SK-MEL-5 (cell line): ENCODE measurements at regions not wholly inside any gene's neighbourhood (a gene's known extent, or its start where the extent isn't known, plus 50 kb on each side); places are given as distances from the start of the nearest gene placed in this dataset.
A peak's percentile ranks its signal among the peaks of the same experiment; 100 is the strongest.

Experiments used
- DNase-seq: peaks from one replicate; pipeline ENCODE4 v3.0.0-alpha.2; 2016; ENCODE audit warnings: low read depth, low spot score
- in situ Hi-C: cut with HindIII; loops from 2 replicates; pipeline ENCODE4 v1.10.0; 2016; ENCODE audit warnings: low sequenced_read_pairs, high pct_unique_total_duplicates, low pct_unique_long_range_greater_than_20kb

DNA sequence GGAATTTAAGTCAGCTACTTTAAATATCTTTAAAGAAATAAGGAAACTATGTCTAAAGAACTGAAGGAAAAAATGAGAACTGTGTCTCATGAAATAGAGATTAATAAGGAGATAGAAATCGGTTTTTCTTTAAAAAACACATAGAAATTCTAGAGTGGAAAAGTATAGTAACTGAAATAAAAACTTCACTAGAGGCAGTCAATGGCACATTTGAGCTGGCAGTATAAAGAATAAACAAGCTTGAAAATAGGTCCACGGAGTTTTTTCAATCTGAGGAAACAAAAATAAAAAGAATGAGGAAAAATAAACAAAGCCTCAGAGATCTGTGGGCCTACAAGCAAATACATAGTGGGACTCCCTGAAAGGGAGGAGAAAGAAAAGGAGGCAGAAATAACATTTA is 127.5 kb downstream of the TWIST2 start:
- DNase-seq: no peak
- in situ Hi-C loops: no loop called here

DNA sequence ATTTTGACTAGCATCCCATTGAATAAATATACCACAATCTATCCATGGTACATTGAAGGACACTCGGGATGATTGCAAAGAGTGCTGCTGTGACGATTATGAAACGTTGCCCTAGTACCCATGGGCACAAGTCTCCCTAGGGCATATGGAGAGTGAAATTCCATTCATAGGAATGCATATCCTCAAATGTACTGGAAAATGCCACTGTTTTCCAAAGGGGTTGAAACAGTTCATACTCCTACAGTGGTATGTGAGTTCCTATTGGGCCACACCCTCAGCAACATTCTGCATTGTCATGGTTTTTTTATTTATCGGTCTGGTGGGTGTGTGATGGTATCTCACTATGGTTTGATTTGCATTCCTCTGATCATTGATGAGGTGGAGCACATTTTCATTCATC is 130.6 kb downstream of the TWIST2 start:
- DNase-seq: peak; percentile 69
- in situ Hi-C loops: no loop called here

DNA sequence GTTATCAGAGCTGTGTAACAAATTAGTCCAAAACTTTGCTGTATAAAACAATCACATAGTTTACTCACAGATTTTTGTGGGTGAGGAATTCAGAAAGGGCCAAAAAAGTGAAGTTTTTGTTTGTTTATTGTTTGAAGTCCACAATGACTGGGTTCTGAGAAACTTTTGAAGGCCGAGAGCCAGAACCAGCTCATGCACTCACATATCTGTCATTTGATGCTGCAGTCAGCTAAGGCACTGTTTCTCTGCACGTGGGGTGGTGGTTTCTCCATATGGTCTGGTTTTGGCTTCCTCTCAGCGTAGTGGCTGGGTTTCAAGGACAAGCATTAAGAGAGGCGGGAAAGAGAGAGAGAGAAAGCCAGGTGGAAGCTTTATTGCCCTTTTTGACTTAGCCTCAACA is 131.8 kb downstream of the TWIST2 start:
- in situ Hi-C loops: no loop called here
- DNase-seq: no peak

DNA sequence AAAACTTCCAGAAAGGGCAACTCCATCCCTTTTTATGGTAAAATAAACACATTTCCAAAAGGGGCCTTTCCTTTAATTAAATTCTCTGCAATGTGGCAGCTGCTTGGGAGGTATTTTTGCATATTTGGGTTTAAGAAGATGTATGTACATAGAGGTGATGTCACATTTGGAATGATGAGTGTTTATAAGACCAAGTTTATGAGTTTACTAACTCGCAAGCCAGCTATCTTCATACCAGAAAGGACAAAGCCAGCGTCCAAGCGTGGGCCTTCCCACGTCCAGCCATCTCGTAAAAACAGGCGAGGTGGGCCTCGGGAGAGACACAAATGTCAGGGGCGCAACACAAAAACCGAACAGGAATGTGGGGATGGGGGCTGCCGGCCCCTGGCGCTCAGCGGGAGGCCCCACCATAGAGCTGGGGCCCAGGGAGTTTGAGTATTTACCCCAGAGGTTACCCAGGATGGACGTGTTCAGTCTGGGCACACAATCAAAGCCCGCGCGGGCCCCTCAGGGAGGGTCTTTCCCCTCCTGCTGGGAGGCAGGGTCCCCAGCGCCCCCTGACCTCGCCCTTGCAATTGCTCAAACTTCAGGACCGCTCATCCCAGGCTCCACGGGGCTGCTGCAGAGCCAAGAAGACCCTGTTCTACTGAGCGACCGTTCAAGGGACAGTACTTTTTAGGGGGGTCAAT is 137.3 kb downstream of the TWIST2 start:
- DNase-seq: no peak
- in situ Hi-C loops: no loop called here

DNA sequence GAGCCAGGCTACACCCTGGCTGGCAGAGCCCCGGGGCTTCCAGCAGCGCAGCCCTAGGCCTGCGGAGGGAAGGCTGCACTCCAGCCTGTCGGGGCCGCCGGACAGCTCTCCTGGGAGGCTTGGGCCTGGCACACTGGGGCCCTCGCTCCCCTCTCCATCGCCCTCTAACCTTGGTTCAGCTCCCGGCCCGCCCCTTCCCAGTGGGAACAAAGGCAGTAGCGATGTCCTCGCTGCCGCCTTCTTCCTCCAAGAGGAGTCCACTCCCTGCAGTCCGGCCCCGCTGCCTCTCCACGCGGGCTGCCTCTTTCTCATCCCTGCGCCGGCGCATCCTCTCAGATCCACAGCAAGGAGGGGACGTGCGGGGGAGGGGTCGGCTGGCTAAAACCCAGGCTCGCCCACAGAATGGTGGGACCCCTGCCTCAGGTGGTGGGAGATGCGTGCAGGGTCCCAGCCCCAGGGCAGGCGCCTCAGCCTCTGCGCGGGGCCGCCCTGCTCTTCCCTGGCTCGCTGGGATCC is 138.1 kb downstream of the TWIST2 start:
- no peak for DNase-seq
- in situ Hi-C loops: no loop called here

DNA sequence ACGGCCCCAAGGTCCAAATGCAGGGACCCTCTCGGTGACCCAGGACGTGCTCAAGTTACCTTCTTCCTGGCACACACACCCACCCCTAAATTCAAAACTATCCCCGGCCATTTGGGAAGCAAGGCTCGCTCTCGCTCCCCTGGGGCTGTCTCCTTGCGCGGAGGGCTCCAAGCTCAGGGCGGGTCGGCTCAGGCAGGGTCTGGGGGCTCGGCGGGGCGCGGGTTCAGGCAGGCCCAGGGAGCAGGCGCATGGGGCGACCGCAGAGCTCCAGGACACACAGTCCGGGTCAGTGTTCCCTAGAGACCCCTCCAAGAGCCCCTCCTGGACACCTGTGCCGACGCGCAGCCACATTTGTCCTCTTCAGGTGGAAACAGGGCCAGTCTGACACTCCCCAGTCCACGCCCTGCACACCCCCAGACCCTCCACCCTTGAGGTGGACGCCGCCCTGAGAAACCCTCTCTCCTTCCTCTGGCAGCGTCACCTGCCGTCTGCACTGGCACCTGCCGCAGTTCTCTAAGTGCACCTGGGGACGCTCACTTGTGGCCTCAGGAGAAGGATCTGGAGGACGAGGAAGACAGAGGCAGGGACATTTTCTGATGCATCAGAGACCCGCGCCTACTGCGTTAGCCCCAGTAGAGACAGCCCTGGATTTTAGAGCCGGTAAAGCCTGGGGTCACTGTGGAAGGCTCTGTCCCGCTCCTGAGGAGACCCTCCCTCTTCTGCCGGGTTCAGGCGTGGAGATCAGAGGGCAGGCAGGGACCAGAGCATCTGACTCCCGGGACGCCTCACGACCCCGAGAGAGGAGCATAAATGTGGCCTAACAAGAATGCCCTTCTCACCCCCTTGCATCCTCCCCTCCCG is 138.8 kb downstream of the TWIST2 start:
- in situ Hi-C loops: no loop called here
- no peak for DNase-seq

DNA sequence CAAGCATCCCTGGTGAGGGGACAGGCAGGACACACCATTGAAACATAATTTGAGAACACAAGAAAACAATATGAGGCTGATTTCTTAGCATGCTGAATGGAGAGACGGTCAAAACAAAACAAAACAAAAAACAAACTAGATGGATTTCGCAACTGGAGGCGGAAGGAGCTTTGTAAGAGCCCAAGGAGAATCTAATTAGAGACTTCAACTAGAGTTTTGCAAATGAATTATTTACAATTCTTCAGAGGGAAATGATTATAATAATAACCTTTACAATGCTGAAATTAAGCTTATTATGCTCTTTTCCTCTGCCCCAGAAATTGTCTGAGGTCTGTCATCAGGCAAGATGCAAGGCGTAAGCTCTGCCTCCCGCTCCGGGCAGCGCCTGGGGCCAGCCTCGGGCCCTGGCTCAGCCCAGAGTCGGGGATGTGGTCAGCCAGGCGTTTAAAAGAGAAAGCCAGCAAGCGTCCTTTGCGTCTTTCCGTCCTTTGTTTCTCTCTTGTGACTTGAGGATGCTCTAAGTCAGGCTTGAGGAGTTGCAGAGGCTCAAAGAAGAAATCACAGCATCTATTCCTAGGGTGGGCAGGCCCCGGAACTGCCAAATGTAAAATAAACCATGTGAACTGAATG is 139.6 kb downstream of the TWIST2 start:
- DNase-seq: no peak
- in situ Hi-C loops: no loop called here

DNA sequence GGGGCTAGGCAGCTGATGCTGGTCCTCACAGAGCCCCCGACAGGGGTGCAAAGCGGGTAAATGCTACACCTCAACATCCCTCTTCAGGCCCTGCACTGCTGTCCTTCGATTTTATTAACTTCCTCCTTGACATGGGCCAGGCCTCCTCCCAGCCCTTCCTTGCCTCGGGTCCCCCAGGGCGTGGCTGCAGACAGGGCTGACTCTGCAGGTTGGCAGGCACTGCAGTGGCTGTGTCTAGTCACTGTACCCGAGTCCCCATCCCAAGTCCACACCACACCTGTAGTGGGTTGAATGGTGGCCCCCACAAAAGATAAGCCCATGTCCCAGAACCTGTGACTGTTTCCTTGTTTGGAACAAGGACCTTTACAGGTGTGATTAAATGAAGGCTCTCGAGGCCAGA is 140.2 kb downstream of the TWIST2 start:
- no peak for DNase-seq
- in situ Hi-C loops: no loop called here

DNA sequence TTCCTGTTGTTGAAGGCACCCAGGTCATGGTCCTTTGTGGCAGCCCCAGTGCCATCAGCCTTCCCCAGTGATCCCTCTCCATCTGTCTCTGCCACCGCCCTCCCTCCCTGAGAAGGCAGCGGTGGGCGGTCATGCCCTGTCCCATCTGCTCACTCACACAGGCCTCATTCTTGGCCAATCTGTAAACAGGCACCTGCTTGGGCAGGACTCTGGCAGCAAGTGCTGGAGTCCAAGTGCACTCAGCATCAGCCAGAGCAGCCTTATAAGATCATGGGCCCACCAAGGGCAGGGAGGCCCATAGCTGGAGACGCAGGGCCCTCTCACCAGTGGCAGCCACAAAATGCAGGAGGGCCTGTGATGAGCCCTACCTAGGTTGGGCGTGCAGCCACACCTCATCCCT is 140.9 kb downstream of the TWIST2 start:
- no peak for DNase-seq
- in situ Hi-C loops: no loop called here

DNA sequence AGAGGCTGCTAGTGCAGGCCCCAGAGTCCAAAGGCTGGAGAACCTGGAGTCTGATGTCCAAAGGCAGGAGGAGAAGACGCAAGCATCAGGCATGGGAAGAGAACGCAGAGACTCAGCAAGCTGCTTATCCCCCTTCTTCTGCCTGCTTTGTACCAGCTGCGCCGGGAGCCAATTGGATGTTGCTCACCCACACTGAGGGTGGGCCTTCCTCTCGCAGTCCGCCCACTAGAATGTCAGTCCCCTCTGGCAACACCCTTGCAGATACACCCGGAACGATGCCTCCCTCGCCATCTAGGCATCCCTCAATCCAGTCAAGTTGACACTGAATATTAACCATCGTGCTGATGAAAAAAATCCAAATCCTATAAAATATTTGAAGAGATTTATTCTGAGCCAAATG is 141.6 kb downstream of the TWIST2 start:
- DNase-seq: no peak
- in situ Hi-C loops: no loop called here

DNA sequence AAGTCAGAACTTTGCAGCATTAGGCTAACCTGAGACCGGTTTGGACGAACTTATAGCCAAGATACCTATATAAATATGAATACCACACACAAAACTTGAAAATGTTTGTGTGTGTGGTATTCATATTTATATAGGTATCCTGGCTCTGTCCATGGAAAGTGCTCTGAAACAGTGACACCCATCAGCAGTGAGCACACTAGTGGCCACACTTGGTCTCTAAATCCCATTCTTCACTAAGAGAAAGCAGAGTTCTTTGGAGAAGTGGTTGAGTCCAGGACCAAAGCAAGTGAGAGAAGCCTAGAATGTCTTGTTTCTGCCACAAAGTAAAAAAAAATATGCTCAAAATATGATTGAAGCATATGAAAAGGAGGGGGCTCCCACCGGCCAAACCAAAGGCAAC is 146.5 kb downstream of the TWIST2 start:
- in situ Hi-C loops: no loop called here
- no peak for DNase-seq

DNA sequence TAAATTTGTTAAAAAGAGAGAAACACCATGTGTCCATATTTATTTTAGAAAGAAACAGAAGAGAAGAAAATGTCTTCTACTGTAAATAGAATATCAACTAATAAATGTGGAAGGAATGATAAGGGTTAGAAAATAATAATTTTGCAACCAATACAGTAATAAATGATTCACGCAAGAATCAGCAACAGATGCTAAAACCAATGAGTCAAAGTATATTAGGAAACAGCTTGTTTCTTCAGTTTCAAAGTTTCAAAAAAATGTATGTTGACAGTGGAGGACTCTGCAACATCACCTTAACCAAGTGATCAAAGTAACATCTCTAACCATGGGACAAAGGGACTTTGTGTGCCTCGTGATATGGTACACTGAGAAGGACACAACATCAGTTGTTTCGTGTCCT is 147.0 kb downstream of the TWIST2 start:
- no peak for DNase-seq
- in situ Hi-C loops: no loop called here

DNA sequence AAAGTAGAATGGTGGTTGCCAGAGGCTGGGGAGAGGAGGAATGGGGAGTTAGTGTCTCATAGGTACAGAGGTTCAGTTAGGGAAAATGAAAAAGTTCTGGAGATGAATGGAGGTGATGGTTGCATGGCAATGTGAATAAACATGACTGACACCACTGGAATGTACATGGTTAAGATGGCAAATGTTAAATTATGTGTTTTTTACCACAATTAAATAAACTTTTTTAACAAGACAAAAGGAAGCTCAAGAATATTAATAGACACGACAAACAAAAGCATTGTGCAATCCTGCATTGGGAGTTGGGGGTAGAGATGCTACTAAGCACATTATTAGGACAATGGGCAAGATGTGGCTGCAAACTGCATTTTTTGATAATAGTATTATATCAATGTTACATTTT is 147.7 kb downstream of the TWIST2 start:
- DNase-seq: no peak
- in situ Hi-C loops: no loop called here

DNA sequence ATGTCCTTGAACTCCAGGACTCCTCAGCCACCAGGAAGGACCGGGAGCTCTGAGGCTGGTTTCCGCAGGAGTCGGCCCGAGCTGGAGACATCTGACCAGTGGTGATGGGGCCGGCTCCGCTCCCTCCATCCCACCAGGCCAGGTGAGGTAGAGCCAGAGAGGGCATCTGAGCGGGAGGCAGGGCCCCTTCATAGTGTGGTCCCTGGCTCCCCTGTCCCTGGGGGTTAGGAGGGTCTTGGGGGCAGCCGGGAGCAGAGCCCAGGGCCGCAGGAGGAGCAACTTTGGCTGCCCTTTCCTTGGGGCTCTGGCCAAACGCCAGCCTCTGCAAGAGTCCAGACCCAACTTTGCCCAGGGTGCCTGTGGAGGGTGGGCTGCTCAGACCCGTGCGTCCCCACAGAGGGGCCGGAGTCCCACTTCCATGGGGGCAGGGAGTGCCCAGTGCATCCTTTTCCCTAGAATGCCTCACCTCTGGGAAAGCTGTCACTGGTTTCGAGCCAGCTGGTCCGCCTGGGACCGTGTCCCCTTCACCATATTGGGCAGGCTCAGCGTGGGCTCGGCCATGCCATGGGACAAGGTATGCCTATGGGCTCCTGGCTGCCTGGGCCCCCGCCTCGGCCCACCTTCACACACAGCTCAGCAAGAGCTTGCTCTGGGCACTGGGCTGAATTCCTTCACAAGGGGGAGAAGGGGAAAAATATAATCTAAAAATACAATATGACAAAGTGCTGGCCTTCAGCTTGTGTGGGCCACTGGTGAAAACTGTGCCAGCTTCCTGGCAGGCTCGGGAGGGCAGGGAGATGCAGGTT is 148.6 kb downstream of the TWIST2 start:
- DNase-seq: no peak
- in situ Hi-C loops: no loop called here

DNA sequence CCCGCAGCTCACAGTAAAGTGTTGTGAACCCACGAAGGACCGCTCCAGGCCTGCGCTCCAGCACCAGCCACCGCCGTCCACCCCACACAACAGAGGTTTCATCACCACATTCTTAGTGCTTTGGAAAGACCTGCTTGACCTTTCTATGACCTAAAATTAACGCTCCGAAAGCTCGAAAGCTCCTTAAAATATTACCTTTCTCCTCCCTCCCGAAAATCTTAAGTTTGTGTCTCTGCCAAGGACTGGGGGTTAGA is 149.2 kb downstream of the TWIST2 start:
- DNase-seq: no peak
- in situ Hi-C loops: no loop called here

DNA sequence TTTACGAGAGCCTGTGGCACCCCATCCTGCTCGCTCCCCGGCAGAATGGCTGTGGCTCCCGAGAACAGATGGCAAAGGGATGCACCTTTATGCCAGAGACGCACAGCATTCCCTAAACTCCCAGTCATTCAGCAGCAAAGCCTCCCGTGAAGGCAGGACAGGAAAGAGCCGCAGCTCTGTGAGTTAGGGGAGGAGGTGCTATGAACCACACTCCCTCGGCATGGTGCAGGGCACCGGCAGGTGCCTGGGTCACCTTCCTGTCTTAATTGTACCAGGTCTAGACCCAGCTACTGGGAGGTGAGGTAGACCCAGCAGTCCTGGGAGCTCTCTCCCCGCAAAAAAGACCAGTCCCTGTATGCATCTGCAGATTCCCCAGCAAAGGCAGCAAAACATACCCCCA is 149.8 kb downstream of the TWIST2 start:
- in situ Hi-C loops: no loop called here
- no peak for DNase-seq
